Smooth muscle cell (in vitro differentiated cells): ENCODE measurements at regions not wholly inside any gene's neighbourhood (a gene's known extent, or its start where the extent isn't known, plus 50 kb on each side); places are given as distances from the start of the nearest gene placed in this dataset.

ENCODE experiments used
- DNase-seq: peaks from one replicate; lab custom pipeline; 2025; ENCODE audit not compliant: unreplicated experiment; lab: John Stamatoyannopoulos, UW
- H2AFZ ChIP-seq: fragments of 200-600 bp; sonication (generic); 2 replicates; pipeline ENCODE4 v1.6.0; 2016; ENCODE audit warnings: antibody characterized with exemption, low read depth, mild to moderate bottlenecking
- H3F3A ChIP-seq: fragments of 200-600 bp; sonication (generic); 2 replicates; pipeline ENCODE4 v1.6.0; 2017; ENCODE audit warnings: antibody characterized with exemption, low read depth
- H3K27ac ChIP-seq: fragments of 200-600 bp; sonication (generic); 2 replicates; pipeline ENCODE4 v1.5.1; 2016; ENCODE audit warnings: low read depth, mild to moderate bottlenecking
- H3K27me3 ChIP-seq: fragments of 200-600 bp; sonication (generic); 2 replicates; pipeline ENCODE4 v1.6.1; 2016; ENCODE audit warnings: low read depth, mild to moderate bottlenecking
- H3K36me3 ChIP-seq: fragments of 200-600 bp; sonication (generic); 2 replicates; pipeline ENCODE4 v1.5.1; 2016; ENCODE audit warnings: low read depth
- H3K4me1 ChIP-seq: fragments of 200-600 bp; sonication (generic); 2 replicates; pipeline ENCODE4 v1.5.1; 2016; ENCODE audit warnings: low read depth
- H3K4me2 ChIP-seq: fragments of 200-600 bp; sonication (generic); 2 replicates; pipeline ENCODE4 v1.6.0; 2016; ENCODE audit warnings: mild to moderate bottlenecking
- H3K4me3 ChIP-seq: fragments of 200-600 bp; sonication (generic); 2 replicates; pipeline ENCODE4 v1.5.1; 2016; ENCODE audit warnings: mild to moderate bottlenecking
- H3K79me2 ChIP-seq: fragments of 200-600 bp; sonication (generic); 2 replicates; pipeline ENCODE4 v1.6.0; 2016; ENCODE audit warnings: low read depth, mild to moderate bottlenecking
- H3K9ac ChIP-seq: fragments of 200-600 bp; sonication (generic); 2 replicates; pipeline ENCODE4 v1.6.0; 2016; ENCODE audit warnings: low read depth
- H3K9me3 ChIP-seq: fragments of 200-600 bp; sonication (generic); replicated peaks from 2 replicates; pipeline ENCODE4 v1.5.1; 2016; ENCODE audit warnings: low read depth
- H4K20me1 ChIP-seq: fragments of 200-600 bp; sonication (generic); 2 replicates; pipeline ENCODE4 v1.6.0; 2016; ENCODE audit warnings: low read depth
- CTCF ChIP-seq: fragments of 200-600 bp; sonication (generic); IDR thresholded peaks from 2 replicates; pipeline ENCODE4 v1.5.1; 2017; ENCODE audit warnings: borderline replicate concordance, mild to moderate bottlenecking, antibody characterized with exemption; ENCODE audit not compliant: insufficient read depth, poor library complexity, severe bottlenecking
- whole genome bisulfite sequencing: methylation state at CpG from one replicate; pipeline ENCODE4 v1.1.7; 2016; ENCODE audit warnings: low lambda C conversion rate; 5-methylcytosine and 5-hydroxymethylcytosine counted together

DNA sequence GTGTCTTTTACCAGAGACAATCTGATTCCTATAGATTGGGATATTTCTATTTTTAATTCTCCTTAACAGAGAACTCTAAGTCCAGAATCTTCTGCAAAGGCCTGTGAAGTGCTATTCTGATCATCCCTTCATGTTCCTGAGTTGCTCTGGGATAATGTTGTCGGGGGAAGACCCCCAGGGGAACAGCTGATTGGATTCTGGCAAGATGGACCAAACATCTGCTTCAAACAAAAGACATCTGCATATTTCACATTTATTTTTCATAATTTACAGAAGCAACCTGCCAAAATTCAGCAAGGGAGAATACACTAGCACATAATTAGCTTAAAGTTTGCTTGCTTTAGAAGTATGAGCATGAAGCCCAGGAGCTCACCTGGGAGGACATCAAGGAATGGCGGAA is 116.0 kb upstream of the ETAA1 start:
- Histone ChIP-seq H3K27ac (no peak overlapping the region), H3K36me3 (no peaks in the 10 kb centered on the region), H3K79me2 (no peaks in the 10 kb centered on the region), H3K4me3 (no peak overlapping the region), H3K9ac (no peak overlapping the region), H3F3A (no peaks in the 10 kb centered on the region), H4K20me1 (no peaks in the 10 kb centered on the region), H3K4me1 (no peaks in the 10 kb centered on the region), H2AFZ (no peak overlapping the region), H3K9me3 (no peaks in the 10 kb centered on the region), H3K27me3 (peaks cover 9% of the 10 kb centered on the region), H3K4me2 (no peak overlapping the region)
- DNase-seq = no peak
- WGBS = 94% methylated on average over 2 of the region's 2 CpGs
- no peak for TF ChIP-seq CTCF

DNA sequence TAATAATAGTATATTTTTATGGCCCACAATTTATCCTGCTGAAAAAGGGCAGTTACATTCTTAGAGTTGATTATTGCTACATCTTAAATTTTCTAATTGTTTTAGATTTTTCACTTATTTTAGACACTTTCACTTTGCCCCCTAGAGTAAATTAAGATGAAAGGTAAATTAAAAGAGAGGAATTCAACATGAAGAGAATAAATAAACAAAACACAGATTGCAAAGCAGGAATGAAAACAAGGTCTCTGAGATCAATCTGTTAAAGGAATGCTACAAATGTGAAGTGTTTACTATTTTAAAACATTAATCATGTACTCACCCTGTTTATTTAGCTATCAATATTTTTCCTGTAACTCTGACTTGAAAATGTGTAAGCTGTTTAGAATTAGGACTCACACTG is 113.5 kb upstream of the ETAA1 start:
- Histone ChIP-seq H3F3A (no peaks in the 10 kb centered on the region), H3K9me3 (no peaks in the 10 kb centered on the region), H3K4me2 (no peak overlapping the region), H3K27me3 (no peaks in the 10 kb centered on the region), H3K79me2 (no peaks in the 10 kb centered on the region), H3K4me3 (no peak overlapping the region), H2AFZ (no peak overlapping the region), H3K4me1 (no peaks in the 10 kb centered on the region), H4K20me1 (no peaks in the 10 kb centered on the region), H3K27ac (no peak overlapping the region), H3K36me3 (no peaks in the 10 kb centered on the region), H3K9ac (no peak overlapping the region)
- no peak for DNase-seq
- TF ChIP-seq CTCF = no peak

- no peak overlapping the region for H3K4me2 ChIP-seq
- H3K9ac ChIP-seq = no peak overlapping the region
- WGBS = 56% methylated on average over 2 of the region's 2 CpGs
- H3K36me3 ChIP-seq = no peaks in the 10 kb centered on the region
- no peaks in the 10 kb centered on the region for H3K4me1 ChIP-seq
- H3K79me2 ChIP-seq = no peaks in the 10 kb centered on the region
- no peaks in the 10 kb centered on the region for H3K9me3 ChIP-seq
- H3F3A ChIP-seq = no peaks in the 10 kb centered on the region
- H3K4me3 ChIP-seq = no peak overlapping the region
- no peaks in the 10 kb centered on the region for H3K27me3 ChIP-seq
- no peaks in the 10 kb centered on the region for H4K20me1 ChIP-seq
- no peak for TF ChIP-seq CTCF
- no peak overlapping the region for H3K27ac ChIP-seq
- no peak overlapping the region for H2AFZ ChIP-seq
- no peak for DNase-seq
Observed at GRCh38 chr2:67286981-67287759, 110.0 kb upstream of the ETAA1 start.

DNA sequence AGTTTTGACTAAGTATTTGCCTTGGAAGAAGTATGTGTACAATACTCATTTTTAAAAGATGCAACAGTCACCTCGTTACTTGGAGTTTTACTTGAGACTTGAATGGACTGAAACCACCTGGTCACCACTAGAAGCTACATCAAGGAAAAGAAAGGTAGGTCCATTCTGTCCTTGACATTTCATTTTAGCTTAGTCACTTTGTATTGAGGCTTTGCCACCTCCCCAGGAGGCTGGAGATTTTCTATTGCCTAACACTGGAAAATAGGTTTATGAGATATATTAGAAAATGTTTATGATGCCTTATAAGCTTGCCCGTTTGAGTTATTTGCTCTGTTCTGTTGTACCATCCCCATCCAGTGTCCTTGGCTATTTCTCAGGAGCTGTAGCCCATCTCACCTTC is 107.9 kb upstream of the ETAA1 start:
- no peak overlapping the region for H3K4me3 ChIP-seq
- H2AFZ ChIP-seq = no peak overlapping the region
- H3K4me2 ChIP-seq = no peak overlapping the region
- H3K4me1 ChIP-seq = no peaks in the 10 kb centered on the region
- H3K79me2 ChIP-seq = no peaks in the 10 kb centered on the region
- no peak for DNase-seq
- no peaks in the 10 kb centered on the region for H3F3A ChIP-seq
- H3K36me3 ChIP-seq = no peaks in the 10 kb centered on the region
- H3K9ac ChIP-seq = peak overlapping the region; percentile 20
- H4K20me1 ChIP-seq = no peaks in the 10 kb centered on the region
- TF ChIP-seq CTCF = no peak
- 94% methylated on average over 2 of the region's 2 CpGs for WGBS
- no peaks in the 10 kb centered on the region for H3K9me3 ChIP-seq
- peak overlapping the region; percentile 78 for H3K27ac ChIP-seq
- H3K27me3 ChIP-seq = no peaks in the 10 kb centered on the region
